GM18511 (cell line): ENCODE measurements at regions not wholly inside any gene's neighbourhood (a gene's known extent, or its start where the extent isn't known, plus 50 kb on each side); places are given as distances from the start of the nearest gene placed in this dataset.
A peak's percentile ranks its signal among the peaks of the same experiment; 100 is the strongest.
"Not testable (repeated sequence)": the region's sequence is repeated elsewhere in the genome, so short reads cannot be mapped to it uniquely, and the experiment has no call there.

Experiments used
- ATAC-seq: cut with Tn5 transposase; IDR thresholded peaks from one replicate; pipeline ENCODE4 v1.9.1; 2021; ENCODE audit warnings: mild to moderate bottlenecking, moderate library complexity; ENCODE audit not compliant: unreplicated experiment

- ATAC-seq = no peak
Observed at GRCh38 chr18:57887543-57888383, 84.6 kb upstream of the ATP8B1 start.

DNA sequence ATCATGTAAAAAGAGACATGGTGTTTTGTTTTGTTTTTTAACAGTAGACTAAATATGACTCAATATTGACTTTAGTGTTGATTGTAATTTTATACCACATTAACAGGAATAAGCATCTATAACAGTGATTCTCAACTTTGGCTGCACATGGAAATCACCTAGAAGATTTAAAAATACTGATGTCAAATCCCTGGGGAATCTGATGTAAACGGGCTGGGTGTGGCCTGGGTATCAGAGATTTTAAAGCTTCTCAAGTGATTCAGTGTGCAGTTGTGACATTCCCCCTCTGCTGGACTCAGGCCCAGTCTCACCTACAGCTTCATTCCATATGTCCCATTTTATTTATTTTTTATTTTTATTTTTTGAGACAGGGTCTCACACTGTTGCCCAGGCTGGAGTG lies 82.8 kb upstream of the ATP8B1 start:
- ATAC-seq = no peak

- no peak for ATAC-seq
Observed at GRCh38 chr18:57882465-57882864, 79.3 kb upstream of the ATP8B1 start.

GRCh38 chr18:57881818-57882413 lies 78.8 kb upstream of the ATP8B1 start:
- ATAC-seq = peak; percentile 86

DNA sequence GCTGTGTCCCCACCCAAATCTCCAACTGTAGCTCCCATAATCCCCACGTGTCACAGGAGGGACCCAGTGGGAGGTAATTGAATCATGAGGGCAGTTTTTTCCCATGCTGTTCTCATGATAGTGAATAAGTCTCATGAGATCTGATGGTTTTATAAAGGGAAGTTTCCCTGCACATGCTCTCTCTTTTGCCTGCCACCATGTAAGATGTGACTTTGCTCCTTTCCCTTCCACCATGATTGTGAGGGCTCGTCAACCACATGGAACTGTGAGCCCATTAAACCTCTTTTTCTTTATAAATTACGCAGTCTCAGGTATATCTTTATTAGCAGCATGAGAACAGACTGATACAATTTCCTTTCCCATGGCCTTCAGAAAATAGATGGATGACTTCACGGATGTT lies 76.8 kb upstream of the ATP8B1 start:
- ATAC-seq = not testable (repeated sequence)

DNA sequence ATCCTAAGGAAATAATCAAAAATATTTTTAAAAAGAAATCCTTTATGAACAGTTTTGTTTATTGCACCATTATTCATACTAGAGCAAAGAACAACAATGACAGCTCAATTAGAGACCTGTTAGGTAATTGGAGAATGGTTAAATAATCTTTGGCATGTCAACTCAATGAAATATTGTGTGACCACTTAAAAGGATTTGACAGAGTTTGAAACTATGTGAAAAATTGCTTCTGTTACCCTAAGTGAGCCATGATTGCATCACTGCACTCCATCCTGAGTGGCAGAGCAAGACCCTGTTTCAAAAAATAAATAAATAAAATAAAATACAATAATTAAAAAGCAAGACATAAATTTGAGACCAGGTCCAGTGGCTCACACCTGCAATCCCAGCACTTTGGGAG lies 66.1 kb upstream of the ATP8B1 start:
- ATAC-seq = no peak

DNA sequence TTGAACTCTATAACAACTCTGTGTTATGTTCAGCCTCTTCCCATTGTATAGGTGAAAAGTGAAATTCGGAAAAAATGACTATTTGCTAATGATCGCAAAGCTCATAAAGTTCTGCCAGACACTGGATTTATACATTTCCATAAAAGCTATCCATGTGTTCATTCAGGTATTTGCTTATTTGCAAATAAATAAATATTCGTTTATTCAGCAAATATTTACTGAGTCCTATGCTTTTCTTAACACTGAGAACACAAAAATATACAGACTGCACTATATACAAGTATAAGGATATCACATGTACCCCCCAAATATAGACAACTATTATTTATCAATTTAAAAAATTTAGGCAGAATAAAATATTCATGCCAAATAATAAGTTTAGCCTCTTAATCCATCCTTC lies 63.2 kb upstream of the ATP8B1 start:
- no peak for ATAC-seq

- ATAC-seq = no peak
Observed at GRCh38 chr18:57864615-57865121, 61.6 kb upstream of the ATP8B1 start.

- no peak for ATAC-seq
Observed at GRCh38 chr18:57863706-57864105, 60.6 kb upstream of the ATP8B1 start.

GRCh38 chr18:57859314-57859713 lies 56.2 kb upstream of the ATP8B1 start:
- ATAC-seq = peak; percentile 58

GRCh38 chr18:57856557-57857280 lies 53.6 kb upstream of the ATP8B1 start:
- no peak for ATAC-seq

DNA sequence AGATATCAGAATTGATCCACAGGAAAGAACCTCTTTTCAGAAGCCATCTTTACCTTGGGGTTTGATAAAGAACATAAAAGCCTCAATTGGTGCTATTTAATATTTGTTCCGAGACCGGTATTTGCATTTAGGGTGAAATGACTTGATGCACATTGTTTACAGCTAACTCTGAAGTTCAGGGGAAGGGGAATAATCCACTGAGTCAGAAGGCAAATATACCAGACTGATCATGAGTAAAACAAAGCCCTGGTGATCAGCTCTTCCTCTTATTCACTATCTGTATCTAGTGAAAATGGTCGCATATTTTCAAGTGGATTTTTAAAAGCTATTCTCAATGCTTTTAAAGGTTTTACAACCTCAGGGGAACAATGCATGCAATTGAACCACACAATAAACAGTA lies 53.0 kb upstream of the ATP8B1 start:
- no peak for ATAC-seq

- no peak for ATAC-seq
Observed at GRCh38 chr18:57855551-57855950, 52.4 kb upstream of the ATP8B1 start.

DNA sequence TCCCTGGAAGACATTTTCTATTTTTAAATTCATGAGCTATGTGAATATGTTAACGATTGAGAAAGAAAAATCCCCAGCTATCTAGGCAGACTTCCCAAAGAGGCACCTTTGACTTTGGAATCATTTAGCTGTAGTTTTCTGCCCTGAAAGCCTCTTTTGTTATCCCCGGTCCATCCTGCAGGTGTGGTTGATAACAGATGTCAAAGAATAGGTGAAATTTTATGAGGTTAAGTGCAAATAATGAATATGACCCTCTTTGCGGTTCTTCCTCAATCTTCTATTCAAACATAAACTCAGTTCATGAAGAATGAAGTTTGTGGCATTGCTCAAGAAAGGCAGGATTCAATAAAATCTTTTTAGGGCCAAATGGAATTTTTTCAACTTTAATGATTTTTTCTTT lies 51.6 kb upstream of the ATP8B1 start:
- no peak for ATAC-seq

GRCh38 chr18:57853864-57854263 lies 50.7 kb upstream of the ATP8B1 start:
- ATAC-seq = no peak

- ATAC-seq = no peak
Observed at GRCh38 chr18:57853133-57853532, 50.0 kb upstream of the ATP8B1 start.
